Right ventricle myocardium inferior (tissue), 1 donor: ENCODE measurements at regions not wholly inside any gene's neighbourhood (a gene's known extent, or its start where the extent isn't known, plus 50 kb on each side); places are given as distances from the start of the nearest gene placed in this dataset.
A peak's percentile ranks its signal among the peaks of the same experiment; 100 is the strongest.

ENCODE experiments used
- ATAC-seq: fragments of 200-7000 bp; cut with Tn5 transposase; one replicate; pipeline ENCODE4 v1.9.1; 2020; ENCODE audit warnings: mild to moderate bottlenecking, moderate library complexity
- DNase-seq: peaks from one replicate; pipeline ENCODE4 v3.0.0; 2021; ENCODE audit errors: missing footprints
- intact Hi-C: fragments of 100-400 bp; cut with DNase I; formaldehyde crosslinking; loops from one replicate; pipeline ENCODE4 v1.11.0; 2022
- donor health status: DM: no; HTN: yes; CAD: no; lungs with severe emphysema.

DNA sequence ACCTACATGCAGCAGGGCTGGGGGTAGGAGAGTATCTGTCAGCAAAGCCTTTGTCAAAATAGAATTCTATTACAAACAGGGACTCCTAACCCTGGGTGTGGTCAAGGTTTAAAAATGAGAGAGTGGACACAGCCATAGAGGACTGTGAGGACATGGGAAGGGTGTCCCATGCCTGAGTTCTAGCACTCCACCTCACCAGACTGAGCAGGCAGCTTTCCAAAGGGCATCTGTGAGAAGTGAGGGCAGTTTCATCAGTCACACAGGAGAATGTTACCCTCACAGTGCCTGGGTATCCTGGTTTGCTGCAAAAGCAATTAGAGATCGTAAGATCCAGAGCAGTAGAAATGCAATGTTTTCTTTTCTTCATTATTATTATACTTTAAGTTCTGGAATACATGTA, 174.9 kb upstream of the UBL3 start:
- intact Hi-C loops, result no loop called here
- ATAC-seq (no peak), DNase-seq (no peak)

DNA sequence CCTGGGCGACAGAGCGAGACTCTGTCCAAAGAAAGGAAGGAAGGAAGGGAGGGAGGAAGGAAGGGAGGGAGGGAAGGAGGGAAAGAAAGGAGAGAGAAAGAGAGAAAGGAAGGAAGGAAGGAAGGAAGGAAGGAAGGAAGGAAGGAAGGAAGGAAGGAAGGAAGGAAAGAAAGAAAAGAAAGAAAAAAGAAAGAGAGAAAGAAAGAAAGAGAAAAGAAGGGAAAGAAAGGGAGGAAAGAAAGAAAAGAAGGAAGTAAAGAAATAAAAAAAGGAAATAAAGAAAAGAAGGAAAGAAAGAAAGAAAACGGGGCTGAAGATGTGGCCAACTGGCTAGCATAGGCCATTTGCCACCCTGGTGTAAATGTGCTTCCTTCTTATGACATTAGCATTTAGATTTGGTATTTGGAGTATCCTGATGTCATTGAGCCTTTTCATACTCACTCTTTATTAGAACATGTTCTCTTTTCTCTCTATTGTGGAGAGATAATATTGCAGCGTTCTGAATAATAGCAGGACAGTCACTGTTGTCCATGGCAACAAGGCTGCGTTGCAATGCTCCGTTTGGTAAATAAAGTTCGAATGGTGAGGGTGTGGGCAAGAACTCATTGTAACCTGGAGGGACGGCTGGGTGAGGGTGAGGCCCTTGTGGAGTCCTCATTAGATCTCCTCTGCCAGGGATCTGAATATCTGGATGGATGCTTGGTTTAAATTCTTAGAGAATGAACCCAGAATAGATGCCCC, 173.9 kb upstream of the UBL3 start:
- ATAC-seq (no peak), DNase-seq (no peak)
- intact Hi-C loops, result no loop called here

DNA sequence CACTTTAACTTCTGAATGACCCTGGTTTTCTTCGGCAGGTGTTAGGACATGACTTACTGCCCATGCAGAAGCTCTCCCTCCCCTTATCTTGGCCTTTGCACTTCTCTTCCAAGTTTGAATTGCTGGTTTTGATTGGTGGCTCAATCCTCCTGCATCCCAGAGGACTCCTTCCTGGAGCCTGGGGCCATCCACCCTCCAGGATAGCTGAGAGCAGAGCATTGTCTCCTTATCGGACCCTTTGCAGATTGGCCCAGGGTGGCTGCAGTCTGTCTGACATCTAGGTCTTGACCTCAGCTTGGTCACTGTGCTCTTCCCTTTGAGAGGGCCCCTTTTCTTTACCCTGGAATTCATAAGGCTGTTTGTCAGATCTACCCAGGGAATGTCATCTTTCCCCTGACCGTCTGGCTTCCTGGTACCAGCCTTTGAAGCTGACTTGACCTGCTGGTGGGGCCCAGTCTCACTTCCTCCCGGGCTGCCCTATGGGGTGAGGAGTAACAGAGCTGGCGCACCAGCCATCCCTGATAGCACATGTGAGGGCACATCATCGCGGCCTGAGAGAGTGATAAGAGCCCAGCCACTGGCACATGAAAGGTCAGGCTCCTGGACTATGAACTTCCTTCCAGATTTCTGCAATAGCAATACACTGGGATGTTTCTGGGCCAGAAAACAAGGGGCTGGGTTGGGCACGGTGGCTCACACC, 172.9 kb upstream of the UBL3 start:
- no peak for ATAC-seq
- intact Hi-C loops, result no loop called here
- no peak for DNase-seq

DNA sequence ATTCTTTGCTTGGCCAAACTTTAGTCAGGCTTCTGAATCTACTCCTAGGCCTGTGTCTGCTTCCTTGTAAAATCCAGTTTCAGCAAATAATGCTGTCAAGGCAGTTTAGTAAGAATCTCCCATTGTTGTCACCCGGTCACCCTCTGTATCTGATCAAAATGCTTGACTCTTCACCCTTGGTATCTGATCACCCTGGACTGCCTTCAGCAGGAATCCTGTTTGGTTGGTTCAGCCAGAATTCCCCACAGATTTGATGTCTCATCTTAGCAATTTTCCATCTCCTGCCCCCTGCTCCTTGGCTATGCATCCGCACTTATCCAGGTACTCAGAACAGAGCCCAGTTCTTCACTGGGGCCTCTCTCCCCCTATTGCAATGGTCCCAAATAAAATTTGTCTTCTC, 172.4 kb upstream of the UBL3 start:
- intact Hi-C loops, result no loop called here
- no peak for DNase-seq
- no peak for ATAC-seq

DNA sequence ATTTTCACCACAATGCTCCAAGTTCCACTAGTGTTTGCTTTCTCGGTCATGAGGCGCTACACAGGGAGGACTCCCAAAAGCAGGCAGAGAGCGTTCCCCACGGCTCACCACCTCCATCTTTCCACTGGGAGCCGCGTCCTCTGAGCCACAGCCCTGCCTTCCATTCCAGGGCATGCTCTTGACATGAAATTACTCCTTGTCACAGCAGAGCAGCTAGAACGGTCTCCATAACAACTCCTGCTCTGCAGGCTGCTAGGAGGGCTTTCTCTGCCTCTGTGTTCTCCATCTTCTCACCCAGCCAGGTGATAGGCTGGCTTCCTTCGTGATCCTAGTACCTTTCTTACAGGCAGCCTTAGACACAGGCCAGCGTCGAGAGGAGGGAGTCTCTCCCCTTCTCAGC, 171.8 kb upstream of the UBL3 start:
- DNase-seq (no peak), ATAC-seq (no peak)
- intact Hi-C loops, result no loop called here

DNA sequence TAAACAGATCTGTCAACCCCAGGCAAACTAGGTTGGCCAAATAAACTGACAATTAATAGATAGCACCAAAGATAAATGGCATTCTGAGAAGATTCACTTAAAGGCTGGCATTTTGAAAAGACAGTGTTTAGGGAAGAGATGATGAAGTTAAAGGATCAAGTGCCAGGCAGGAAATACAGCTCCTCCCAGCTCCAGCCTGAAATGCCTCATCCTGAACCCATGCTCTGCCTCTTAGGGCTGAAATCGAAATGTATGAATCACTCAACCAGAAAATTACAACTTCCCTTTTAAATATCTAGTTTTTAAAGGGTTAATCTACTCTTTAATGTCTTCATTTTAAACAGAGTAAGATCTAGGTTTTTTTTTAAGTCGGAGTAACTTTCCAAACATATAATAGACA, 171.2 kb upstream of the UBL3 start:
- DNase-seq (no peak), ATAC-seq (no peak)
- intact Hi-C loops, result no loop called here

DNA sequence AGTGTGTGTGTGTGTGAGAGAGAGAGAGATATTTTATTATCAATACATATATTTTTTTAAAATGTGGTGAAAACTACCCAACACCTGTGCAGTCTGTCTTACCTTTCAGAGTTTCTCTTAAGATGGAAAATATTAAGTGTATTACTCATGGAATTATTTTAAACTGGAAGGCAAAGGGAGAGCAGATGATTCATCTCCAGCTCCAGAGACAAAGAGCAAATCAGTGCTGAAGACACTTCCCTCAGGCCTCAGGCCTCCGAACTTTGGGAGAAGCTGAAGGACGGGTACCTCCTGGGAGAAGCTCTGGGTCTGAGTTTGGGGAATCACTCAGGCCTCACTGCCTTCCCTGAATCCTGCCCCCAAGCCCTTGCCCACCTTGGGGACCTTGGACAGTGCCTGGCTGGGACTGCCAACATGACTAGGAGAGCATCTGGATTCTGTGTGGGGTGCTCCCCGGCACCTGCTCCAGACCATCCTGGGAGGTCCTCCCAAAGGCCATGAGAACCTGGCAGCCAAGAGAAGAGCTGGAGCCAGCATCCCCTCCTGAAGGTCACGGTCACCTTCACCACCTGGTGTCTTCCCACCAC, 170.4 kb upstream of the UBL3 start:
- no peak for ATAC-seq
- no peak for DNase-seq
- intact Hi-C loops, result no loop called here

DNA sequence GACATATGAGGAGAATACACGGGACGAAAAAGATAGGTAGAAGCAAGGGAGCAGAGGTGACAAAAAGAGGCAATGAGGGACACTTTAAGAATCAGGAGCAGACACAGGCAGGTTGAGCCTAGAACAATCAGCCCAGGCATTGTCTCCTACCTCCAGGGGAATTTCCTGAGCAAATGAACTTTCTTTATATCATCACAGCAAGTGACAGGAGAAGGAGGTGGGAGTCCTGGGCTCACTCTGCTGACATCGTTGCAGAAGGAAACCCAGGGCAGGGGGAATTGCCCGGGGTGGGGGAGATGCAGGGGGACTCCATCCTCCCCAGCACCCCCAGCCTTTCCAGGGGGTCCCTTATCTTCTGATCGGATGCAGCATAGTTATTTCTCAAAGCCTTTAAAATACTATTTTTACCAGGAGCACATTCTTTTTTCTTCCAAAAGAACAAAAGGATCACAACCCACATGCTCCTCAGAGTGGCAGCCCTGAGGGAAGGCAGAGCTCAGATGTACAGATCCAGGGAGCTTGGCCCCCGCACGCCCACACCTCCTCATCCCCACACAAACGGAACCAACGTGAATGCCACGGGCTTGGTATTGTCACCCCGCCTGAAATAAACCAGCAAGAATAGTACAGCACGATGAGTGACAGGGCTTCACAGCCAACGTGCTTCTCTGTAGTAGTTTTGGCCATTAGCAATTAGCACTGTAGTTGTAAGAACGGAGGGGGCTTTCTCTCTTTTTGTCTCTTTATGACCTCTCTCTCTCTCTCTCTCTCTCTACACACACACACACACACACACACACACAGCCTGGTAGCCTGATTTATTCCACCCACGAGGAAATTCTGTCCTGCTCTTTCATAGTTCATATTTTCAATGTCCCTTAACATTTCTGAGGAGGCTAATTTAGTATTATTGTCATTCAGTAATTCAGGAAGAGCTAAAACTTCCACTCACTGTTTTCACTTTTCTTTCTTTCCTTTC, 169.5 kb upstream of the UBL3 start:
- DNase-seq (no peak), ATAC-seq (peak; percentile 35)
- intact Hi-C loops, result no loop called here

DNA sequence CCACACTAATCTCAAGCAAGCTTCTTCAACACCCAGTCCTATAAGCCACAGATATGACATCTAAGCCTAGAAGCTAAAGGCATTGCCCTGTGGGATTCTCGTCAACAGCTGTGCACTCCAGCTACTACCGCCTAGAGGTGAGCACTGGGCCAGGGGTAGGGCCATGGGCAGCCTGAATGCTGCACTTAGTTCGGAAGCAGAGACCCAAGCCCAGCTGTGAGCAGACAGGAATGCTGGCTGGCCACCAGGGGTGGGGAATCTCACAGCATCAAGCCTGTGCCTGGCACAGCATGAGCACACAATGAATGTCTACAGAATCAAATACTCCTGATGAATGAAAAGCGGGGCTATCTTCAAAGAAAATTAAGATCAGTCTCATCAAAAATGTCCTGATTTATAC, 167.5 kb upstream of the UBL3 start:
- intact Hi-C loops, result no loop called here
- DNase-seq (no peak), ATAC-seq (no peak)

DNA sequence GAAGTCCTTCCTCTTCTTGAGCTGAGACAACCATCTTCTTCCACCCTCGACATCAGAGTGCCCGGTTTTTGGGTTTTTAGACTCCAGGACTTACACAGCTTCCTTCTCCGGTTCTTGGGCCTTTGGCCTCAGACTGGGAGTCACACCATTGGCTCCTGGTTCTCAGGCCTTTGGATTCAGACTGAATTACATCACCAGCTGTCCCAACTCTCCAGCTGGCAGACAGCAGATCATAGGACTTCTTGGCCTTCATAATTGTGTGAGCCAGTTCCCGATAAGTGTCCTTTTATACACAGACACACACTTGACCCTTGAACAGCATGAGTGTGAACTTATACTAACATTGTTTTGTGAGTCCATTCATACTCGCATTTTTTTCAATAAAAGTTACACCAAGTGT, 166.0 kb upstream of the UBL3 start:
- DNase-seq (no peak), ATAC-seq (peak; percentile 65)
- intact Hi-C loops, result no loop called here

DNA sequence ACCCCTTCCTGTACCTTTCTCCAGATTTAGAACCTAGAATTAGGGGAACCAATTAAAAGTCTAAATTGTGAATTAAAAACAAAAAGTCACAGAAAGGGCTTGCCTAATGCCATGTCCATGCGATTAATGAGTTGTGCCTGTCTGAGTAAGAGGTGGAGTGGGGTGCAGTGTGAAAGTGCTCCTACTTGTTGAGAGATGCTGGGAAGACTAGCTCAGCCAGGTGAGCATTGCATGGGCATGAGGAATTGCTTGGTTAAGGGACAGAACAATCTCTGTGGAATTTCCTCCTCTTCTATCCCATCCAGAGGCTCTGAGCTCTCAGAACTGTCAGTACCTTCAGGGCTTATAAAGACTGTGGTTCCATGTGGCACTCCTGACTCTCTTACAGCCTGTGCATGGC, 159.0 kb upstream of the UBL3 start:
- DNase-seq, result no peak
- intact Hi-C loops, result no loop called here
- no peak for ATAC-seq

DNA sequence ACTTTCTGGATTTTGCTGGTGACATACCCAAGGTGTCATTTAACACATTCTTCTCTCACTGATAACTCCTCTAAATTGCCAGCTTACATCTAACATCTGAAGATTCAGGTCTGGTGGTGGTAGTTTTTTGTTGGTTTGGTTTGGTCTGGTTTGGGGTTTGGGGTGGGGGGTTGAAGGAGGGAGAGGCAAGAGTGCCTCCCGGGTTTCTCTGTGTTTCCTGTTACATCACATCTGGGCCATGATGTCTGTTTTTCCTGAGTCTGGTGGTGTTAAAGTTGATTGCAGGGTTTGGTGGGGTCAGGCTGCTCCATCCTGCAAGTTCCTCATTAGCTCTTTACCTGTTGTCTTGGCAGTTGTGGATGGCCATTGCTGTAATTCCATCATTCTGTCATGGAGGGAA, 155.8 kb upstream of the UBL3 start:
- ATAC-seq, result no peak
- intact Hi-C loops, result no loop called here
- no peak for DNase-seq

DNA sequence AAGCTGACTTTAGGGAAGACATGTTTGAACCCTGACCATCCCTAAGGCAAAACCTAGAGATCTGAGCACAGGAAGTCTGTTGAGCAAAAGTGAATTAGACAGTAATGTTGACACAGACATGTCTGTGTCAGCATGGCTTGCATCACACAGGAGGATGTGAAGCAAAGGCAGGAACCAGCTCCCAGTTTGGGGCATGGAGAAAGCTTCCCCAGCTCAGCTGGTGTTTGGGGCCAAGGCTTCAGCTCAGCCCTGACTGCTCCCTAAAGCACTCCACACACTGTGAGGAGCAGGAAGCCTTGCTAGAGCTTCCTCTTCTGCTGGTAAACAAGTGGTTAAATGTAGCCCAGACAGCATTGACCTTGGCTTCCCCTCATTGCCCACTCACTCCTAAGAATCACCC, 153.8 kb upstream of the UBL3 start:
- intact Hi-C loops, result no loop called here
- DNase-seq (no peak), ATAC-seq (no peak)

DNA sequence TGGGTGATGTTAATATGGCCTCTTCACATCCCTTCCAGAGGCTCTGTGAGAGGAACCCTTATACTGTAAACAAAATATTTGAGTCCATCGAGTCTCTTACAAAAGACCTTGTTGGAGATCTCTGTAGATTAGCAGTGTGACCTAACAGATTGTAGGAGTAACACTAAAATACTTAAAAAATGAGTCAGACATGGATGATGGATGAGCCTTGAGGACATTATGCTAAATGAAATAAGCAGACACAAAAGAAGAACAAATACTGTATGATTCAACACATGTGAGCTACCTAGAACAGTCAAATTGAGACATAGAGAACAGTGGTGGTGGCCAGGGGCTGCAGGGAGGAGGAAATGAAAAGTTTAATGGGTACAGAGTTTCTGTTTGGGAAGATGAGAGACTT, 152.2 kb upstream of the UBL3 start:
- intact Hi-C loops, result no loop called here
- DNase-seq, result no peak
- no peak for ATAC-seq

DNA sequence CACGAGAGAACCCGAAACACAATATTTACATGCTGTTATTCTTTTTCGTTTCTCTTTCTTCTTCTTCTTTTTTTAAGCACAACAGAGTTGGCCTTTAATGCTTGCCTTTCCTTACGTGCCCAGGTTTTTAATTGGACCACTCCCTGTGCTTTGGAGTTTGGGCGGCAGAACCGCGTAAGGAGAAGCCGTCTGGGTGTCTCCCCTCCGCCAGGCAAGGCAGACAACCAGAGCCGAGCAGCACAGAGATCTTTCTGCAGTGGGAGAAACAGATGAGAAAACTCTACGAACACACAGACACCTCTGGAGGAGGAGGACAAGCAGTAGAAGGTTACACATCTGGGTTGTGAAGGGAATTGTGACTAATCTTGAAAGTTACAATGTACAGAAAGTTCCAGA, 150.0 kb upstream of the UBL3 start:
- ATAC-seq, result no peak
- intact Hi-C loops, result no loop called here
- DNase-seq, result no peak

DNA sequence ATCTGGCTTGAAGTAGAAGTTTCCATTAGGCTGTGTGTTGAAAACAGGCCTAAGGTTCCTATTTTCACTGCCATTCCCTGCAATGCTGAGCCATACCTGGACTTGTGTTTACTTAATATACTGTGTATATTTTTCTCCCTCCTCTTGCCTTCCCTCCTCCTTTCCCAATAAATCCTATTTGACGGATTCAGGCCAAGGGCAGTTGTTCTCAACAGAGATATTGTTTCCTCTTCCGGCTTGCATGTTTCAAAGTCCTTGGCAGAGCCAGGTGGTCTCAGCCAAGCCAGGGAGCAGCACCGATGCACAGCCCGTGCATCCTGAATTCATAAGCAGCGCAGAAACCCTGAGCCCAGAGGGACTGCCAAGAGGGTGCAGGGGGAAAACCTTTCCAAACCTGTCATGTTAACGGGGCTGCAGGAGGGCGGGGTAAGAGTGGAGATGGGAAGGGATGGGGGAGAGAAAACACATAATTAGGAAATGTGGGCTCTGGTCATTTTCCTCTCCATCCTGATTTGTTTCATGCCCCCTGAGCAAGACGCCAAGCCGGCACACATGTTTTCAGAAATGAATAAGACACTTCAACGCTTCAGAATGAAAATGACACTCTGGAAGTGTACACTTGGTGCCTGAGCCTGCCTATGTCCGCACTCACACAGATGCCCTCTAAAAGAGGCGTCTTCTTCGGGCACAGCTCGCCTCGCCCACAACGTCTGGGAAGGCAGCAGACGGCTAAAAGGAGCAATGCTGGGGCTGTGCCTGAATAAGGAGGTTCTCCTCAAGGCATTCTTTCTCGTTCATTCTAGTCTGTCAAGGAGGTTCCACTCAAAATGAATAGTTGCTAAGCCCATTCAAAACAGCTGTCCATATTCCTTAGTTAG, 149.3 kb upstream of the UBL3 start:
- no peak for DNase-seq
- intact Hi-C loops, result no loop called here

DNA sequence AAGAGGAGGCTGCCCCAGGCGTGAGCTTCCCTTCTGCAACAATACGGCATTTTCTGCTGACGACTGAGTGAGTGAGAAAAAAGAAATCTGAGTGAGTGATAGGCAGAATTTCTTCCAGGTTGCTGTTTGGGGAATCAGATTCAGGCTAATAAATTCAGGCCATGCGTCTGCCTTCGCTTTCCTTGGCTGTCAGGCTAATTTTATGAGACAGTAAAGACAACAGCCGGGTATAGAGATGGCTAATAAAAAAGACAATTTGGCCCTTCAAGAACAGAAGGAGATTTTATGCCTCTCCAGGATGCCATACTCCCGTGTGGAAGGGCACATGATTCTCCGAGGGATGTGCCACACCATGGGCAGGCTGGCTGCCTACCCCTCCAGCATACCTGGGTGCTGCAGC, 145.9 kb upstream of the UBL3 start:
- intact Hi-C loops, result no loop called here
- no peak for ATAC-seq
- no peak for DNase-seq

More for the DNA sequence above, 149.3 kb upstream of the UBL3 start:
- no peak for ATAC-seq

DNA sequence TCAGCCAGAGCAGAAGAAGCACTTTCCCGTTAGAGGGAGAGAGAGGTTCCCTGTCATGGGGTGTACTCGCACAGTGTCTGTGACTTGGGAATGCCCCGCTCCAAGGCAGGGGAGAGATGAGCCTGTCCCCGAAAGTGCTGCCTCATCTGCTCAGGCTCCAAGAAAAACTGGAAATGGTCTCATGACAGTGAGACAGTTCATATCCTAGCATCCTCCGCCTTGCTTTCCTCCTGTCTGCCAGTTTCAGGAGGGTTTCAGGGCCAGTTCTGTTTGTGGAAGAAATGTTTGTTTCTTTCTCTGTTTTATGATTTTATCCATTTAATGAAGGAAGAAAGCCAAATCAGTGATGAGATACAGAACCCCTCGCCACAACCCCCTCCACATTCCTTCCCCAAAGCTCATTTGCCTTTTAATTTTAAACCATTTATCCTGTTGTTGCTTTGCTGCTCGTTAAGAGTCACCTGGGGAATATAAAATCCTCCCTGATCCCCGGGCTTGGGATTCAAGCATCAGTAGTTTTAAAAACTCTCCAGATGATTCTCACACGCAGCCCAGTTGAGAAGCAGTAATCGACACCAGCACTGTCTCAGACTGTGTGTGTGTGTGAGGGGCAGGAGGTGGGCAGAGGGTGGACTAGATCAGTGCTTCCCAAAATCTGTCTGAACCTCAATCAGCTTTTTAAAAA, 144.6 kb upstream of the UBL3 start:
- intact Hi-C loops, result no loop called here
- ATAC-seq (no peak), DNase-seq (no peak)
